DND-41 (cell line): ENCODE measurements at regions not wholly inside any gene's neighbourhood (a gene's known extent, or its start where the extent isn't known, plus 50 kb on each side); places are given as distances from the start of the nearest gene placed in this dataset.

Experiments used
- ATAC-seq: fragments of 200-7000 bp; cut with Tn5 transposase; 3 replicates; pipeline ENCODE4 v1.9.1; 2021; ENCODE audit warnings: low read depth; ENCODE audit not compliant: insufficient read depth
- DNase-seq: peaks from one replicate; pipeline ENCODE4 v3.0.0-alpha.2; 2020
- H2AFZ ChIP-seq: 2 replicates; pipeline ENCODE4 v1.6.0; 2012; ENCODE audit warnings: low read depth, low read length
- H3K27ac ChIP-seq: 2 replicates; pipeline ENCODE4 v1.5.1; 2012; ENCODE audit warnings: low read length, inconsistent platforms
- H3K27me3 ChIP-seq: fragments of 200-600 bp; sonication (generic); 2 replicates; pipeline ENCODE4 v1.6.0; 2012; ENCODE audit warnings: low read length, mild to moderate bottlenecking, inconsistent platforms; ENCODE audit not compliant: insufficient read depth, poor library complexity
- H3K36me3 ChIP-seq: 2 replicates; pipeline ENCODE4 v1.5.1; 2012; ENCODE audit warnings: low read length, inconsistent platforms; ENCODE audit not compliant: insufficient read depth
- H3K4me1 ChIP-seq: 2 replicates; pipeline ENCODE4 v1.5.1; 2012; ENCODE audit warnings: mild to moderate bottlenecking, low read length; ENCODE audit not compliant: insufficient read depth
- H3K4me2 ChIP-seq: 2 replicates; pipeline ENCODE4 v1.6.0; 2012; ENCODE audit warnings: mild to moderate bottlenecking, moderate library complexity, low read length, inconsistent platforms; ENCODE audit not compliant: insufficient read depth
- H3K4me3 ChIP-seq, 2 experiments: fragments of 200-600 bp in 1 of 2; shearing (Covaris generic) in 1 of 2; 2 replicates each; pipeline ENCODE4 v1.5.1; 2012 to 2016; ENCODE audit warnings: inconsistent platforms in 2 of 2, low read length in 2 of 2, mild to moderate bottlenecking in 2 of 2, low read depth in 1 of 2, moderate library complexity in 1 of 2
- H3K79me2 ChIP-seq: 2 replicates; pipeline ENCODE4 v1.6.0; 2012; ENCODE audit warnings: low read length, inconsistent platforms; ENCODE audit not compliant: insufficient read depth
- H3K9ac ChIP-seq: 2 replicates; pipeline ENCODE4 v1.6.0; 2012; ENCODE audit warnings: low read depth, mild to moderate bottlenecking, inconsistent platforms, low read length, moderate library complexity
- H3K9me3 ChIP-seq: 2 replicates; pipeline ENCODE4 v1.5.1; 2012; ENCODE audit warnings: low read length, moderate library complexity, mild to moderate bottlenecking, inconsistent platforms; ENCODE audit not compliant: insufficient read depth, severe bottlenecking
- H4K20me1 ChIP-seq: 2 replicates; pipeline ENCODE4 v1.6.0; 2012; ENCODE audit warnings: low read length; ENCODE audit not compliant: insufficient read depth
- CTCF ChIP-seq: IDR thresholded peaks from 2 replicates; pipeline ENCODE4 v1.5.1; 2012; ENCODE audit warnings: borderline replicate concordance, low read length, moderate library complexity, mild to moderate bottlenecking; ENCODE audit not compliant: poor library complexity, severe bottlenecking; ENCODE audit errors: extremely low read depth
- EZH2 ChIP-seq: IDR thresholded peaks from 3 replicates; pipeline ENCODE4 v1.6.1; 2012; ENCODE audit warnings: borderline replicate concordance, low read depth, mild to moderate bottlenecking, moderate library complexity, low read length, inconsistent platforms; ENCODE audit not compliant: severe bottlenecking

GRCh38 chr4:166228112-166228511 lies 355.1 kb downstream of the TLL1 start:
- H3K27me3 ChIP-seq: no peaks in the 10 kb centered on the region
- ATAC-seq: no peak
- H3K27ac ChIP-seq: no peak overlapping the region
- no peak overlapping the region for H2AFZ ChIP-seq
- H3K36me3 ChIP-seq: no peaks in the 10 kb centered on the region
- peaks cover 10% of the 10 kb centered on the region for H3K9me3 ChIP-seq
- H3K4me3 ChIP-seq: no peak overlapping the region
- no peak overlapping the region for H3K4me2 ChIP-seq
- no peak for DNase-seq
- H3K4me1 ChIP-seq: no peaks in the 10 kb centered on the region
- H3K79me2 ChIP-seq: no peaks in the 10 kb centered on the region
- TF ChIP-seq CTCF (no peak), EZH2 (no peak)
- H4K20me1 ChIP-seq: no peaks in the 10 kb centered on the region
- no peak overlapping the region for H3K9ac ChIP-seq

- ATAC-seq (no peak), DNase-seq (no peak)
- Histone ChIP-seq H3K27me3 (no peaks in the 10 kb centered on the region), H3K4me2 (no peak overlapping the region), H3K79me2 (no peaks in the 10 kb centered on the region), H3K4me1 (no peaks in the 10 kb centered on the region), H4K20me1 (no peaks in the 10 kb centered on the region), H3K4me3 (no peak overlapping the region), H2AFZ (no peak overlapping the region), H3K36me3 (no peaks in the 10 kb centered on the region), H3K27ac (no peak overlapping the region), H3K9ac (no peak overlapping the region), H3K9me3 (peaks cover 10% of the 10 kb centered on the region)
- TF ChIP-seq EZH2: no peak
- TF ChIP-seq CTCF: no peak
Observed at GRCh38 chr4:166229799-166230198, 356.8 kb downstream of the TLL1 start.

- DNase-seq (no peak), ATAC-seq (no peak)
- Histone ChIP-seq H3K4me1 (no peaks in the 10 kb centered on the region), H3K9ac (no peak overlapping the region), H3K79me2 (no peaks in the 10 kb centered on the region), H4K20me1 (no peaks in the 10 kb centered on the region), H3K4me2 (no peak overlapping the region), H3K36me3 (no peaks in the 10 kb centered on the region), H3K9me3 (peaks cover 10% of the 10 kb centered on the region), H3K27me3 (no peaks in the 10 kb centered on the region), H3K27ac (no peak overlapping the region), H3K4me3 (no peak overlapping the region), H2AFZ (no peak overlapping the region)
- TF ChIP-seq EZH2 (no peak), CTCF (no peak)
Observed at GRCh38 chr4:166230841-166231240, 357.8 kb downstream of the TLL1 start.

GRCh38 chr4:166239354-166239753 lies 366.3 kb downstream of the TLL1 start:
- no peaks in the 10 kb centered on the region for H3K36me3 ChIP-seq
- no peak for TF ChIP-seq EZH2
- TF ChIP-seq CTCF: no peak
- no peak overlapping the region for H3K4me3 ChIP-seq
- no peaks in the 10 kb centered on the region for H3K4me1 ChIP-seq
- no peak overlapping the region for H3K27ac ChIP-seq
- H3K27me3 ChIP-seq: no peaks in the 10 kb centered on the region
- ATAC-seq (no peak), DNase-seq (no peak)
- no peaks in the 10 kb centered on the region for H4K20me1 ChIP-seq
- H3K4me2 ChIP-seq: no peak overlapping the region
- H2AFZ ChIP-seq: no peak overlapping the region
- no peak overlapping the region for H3K9ac ChIP-seq
- H3K79me2 ChIP-seq: no peaks in the 10 kb centered on the region
- no peaks in the 10 kb centered on the region for H3K9me3 ChIP-seq
